ENCODE measurements at regions not wholly inside any gene's neighbourhood (a gene's known extent, or its start where the extent isn't known, plus 50 kb on each side); places are given as distances from the start of the nearest gene placed in this dataset.

GRCh38 chr11:8810540-8811301 is 100.3 kb upstream of the AKIP1 start:
- peak overlapping the region; percentile 30 to 51 (median 36) for H3K4me3 ChIP-seq
- WGBS (ENCODE audit: insufficient coverage, low coverage, low lambda C conversion rate, missing lambda C conversion rate), result 5% methylated on average over 23 of the region's 28 CpGs
- TF ChIP-seq POLR2A (IDR thresholded peaks at IDR 0.05), result no peak
- TF ChIP-seq, protein P1, sequence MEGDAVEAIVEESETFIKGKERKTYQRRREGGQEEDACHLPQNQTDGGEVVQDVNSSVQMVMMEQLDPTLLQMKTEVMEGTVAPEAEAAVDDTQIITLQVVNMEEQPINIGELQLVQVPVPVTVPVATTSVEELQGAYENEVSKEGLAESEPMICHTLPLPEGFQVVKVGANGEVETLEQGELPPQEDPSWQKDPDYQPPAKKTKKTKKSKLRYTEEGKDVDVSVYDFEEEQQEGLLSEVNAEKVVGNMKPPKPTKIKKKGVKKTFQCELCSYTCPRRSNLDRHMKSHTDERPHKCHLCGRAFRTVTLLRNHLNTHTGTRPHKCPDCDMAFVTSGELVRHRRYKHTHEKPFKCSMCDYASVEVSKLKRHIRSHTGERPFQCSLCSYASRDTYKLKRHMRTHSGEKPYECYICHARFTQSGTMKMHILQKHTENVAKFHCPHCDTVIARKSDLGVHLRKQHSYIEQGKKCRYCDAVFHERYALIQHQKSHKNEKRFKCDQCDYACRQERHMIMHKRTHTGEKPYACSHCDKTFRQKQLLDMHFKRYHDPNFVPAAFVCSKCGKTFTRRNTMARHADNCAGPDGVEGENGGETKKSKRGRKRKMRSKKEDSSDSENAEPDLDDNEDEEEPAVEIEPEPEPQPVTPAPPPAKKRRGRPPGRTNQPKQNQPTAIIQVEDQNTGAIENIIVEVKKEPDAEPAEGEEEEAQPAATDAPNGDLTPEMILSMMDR (IDR thresholded peaks at IDR 0.05), result no peak
- intact Hi-C loops (cut with DNase I), result loop anchor here in 1 of 2 donors (10.0 kb wide), 1 partner anchor 126 kb away; the partner anchor contains the start of genes RPL27A and TRIM66
- H3K27ac ChIP-seq, result peak overlapping the region in 2 of 3 donors; percentile 39 to 45
- H3K36me3 ChIP-seq, result no peaks in the 10 kb centered on the region
- no peaks in the 10 kb centered on the region for H3K27me3 ChIP-seq
- DNase-seq, result peak; percentile 83 to 87 (median 84)
- ATAC-seq, result peak; percentile 86 to 92 (median 92)
- H3K4me1 ChIP-seq, result peaks cover 0 to 18% (median 0%) of the 10 kb centered on the region in 4 donors
- no peaks in the 10 kb centered on the region for H3K9me3 ChIP-seq

- no peaks in the 10 kb centered on the region for H3K27me3 ChIP-seq
- ATAC-seq (no peak), DNase-seq (no peak)
- H3K4me3 ChIP-seq, result no peak overlapping the region
- WGBS (ENCODE audit: insufficient coverage, low coverage, low lambda C conversion rate, missing lambda C conversion rate), result 80% methylated on average over 1 of the region's 1 CpG
- no peak for TF ChIP-seq POLR2A (IDR thresholded peaks at IDR 0.05)
- TF ChIP-seq, protein P1 (IDR thresholded peaks at IDR 0.05), result no peak
- no peaks in the 10 kb centered on the region for H3K36me3 ChIP-seq
- intact Hi-C loops (cut with DNase I), result loop anchor here in 1 of 2 donors (10.0 kb wide), 1 partner anchor 127 kb away; the partner anchor contains the start of genes RPL27A and TRIM66
- H3K4me1 ChIP-seq, result peaks cover 0 to 18% (median 0%) of the 10 kb centered on the region in 4 donors
- H3K9me3 ChIP-seq, result no peaks in the 10 kb centered on the region
- no peak overlapping the region for H3K27ac ChIP-seq
These were observed 99.4 kb upstream of the AKIP1 start for GRCh38 chr11:8811571-8811970.

DNA sequence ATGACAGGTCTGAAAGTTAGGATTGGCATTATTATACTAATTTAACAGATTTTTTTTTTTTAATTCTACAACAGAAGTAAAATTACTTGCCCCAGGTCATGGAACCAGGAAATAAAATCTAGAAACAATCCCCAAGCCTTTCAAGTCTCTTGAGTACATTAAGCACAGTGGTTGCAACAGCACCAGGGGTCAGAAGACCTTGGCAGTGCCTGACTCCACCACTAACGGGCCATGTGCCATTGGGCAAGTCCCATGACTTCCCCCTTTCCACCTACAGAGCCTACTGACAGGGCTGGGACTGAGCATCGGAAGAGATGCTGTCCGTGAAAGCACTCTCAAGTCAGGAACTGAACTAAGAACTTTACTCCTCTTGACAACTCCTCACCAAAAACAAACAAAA is 98.6 kb upstream of the AKIP1 start:
- H3K9me3 ChIP-seq, result no peaks in the 10 kb centered on the region
- no peak overlapping the region for H3K4me3 ChIP-seq
- no peaks in the 10 kb centered on the region for H3K27me3 ChIP-seq
- intact Hi-C loops (cut with DNase I), result loop anchor here in 1 of 2 donors (10.0 kb wide), 1 partner anchor 128 kb away; the partner anchor contains the start of genes RPL27A and TRIM66
- ATAC-seq (peak; percentile 57 to 82 (median 72)), DNase-seq (peak; percentile 73 to 81 (median 78))
- 43% methylated on average over 3 of the region's 3 CpGs for WGBS (ENCODE audit: insufficient coverage, low coverage, low lambda C conversion rate, missing lambda C conversion rate)
- peaks cover 0 to 18% (median 0%) of the 10 kb centered on the region in 4 donors for H3K4me1 ChIP-seq
- H3K27ac ChIP-seq, result no peak overlapping the region
- H3K36me3 ChIP-seq, result no peaks in the 10 kb centered on the region
- TF ChIP-seq POLR2A (IDR thresholded peaks at IDR 0.05), result no peak
- TF ChIP-seq, protein P1 (IDR thresholded peaks at IDR 0.05), result peak in 1 of 4 donors; percentile 3

DNA sequence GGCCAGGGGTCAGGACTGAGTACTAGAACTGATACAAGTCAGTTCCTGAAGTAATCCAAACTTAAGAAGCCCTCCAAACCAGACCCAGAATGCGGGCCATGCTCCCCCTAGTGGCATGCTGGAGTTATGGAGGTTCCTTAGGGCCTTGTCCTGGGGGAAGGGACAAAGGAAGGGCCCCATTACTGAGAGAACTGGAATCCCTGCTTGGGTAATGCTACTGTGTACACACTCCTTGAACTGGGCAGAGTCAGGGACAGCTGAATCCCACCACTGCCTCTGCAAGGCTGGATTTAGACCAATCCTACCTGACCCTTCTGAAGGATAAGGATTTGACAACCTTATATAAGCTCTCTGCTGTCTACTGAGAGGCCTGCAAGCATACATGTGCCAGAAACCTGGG is 97.3 kb upstream of the AKIP1 start:
- 0% methylated on average over 1 of the region's 1 CpG for WGBS (ENCODE audit: insufficient coverage, low coverage, low lambda C conversion rate, missing lambda C conversion rate)
- H3K4me1 ChIP-seq, result peaks cover 0 to 18% (median 0%) of the 10 kb centered on the region in 4 donors
- no peak overlapping the region for H3K27ac ChIP-seq
- no peaks in the 10 kb centered on the region for H3K27me3 ChIP-seq
- intact Hi-C loops (cut with DNase I), result loop anchor here in 1 of 2 donors (10.0 kb wide), 1 partner anchor 129 kb away; the partner anchor contains the start of genes RPL27A and TRIM66
- peak; percentile 59 to 67 (median 66) for DNase-seq
- peak; percentile 63 to 76 (median 72) for ATAC-seq
- no peak overlapping the region for H3K4me3 ChIP-seq
- H3K36me3 ChIP-seq, result no peaks in the 10 kb centered on the region
- H3K9me3 ChIP-seq, result no peaks in the 10 kb centered on the region
- TF ChIP-seq, protein P1 (IDR thresholded peaks at IDR 0.05), result peak; percentile 70 to 85 (median 84)
- no peak for TF ChIP-seq POLR2A (IDR thresholded peaks at IDR 0.05)

All from right lobe of liver (tissue), 6 donors.